Sigmoid colon (tissue), 4 donors: ENCODE measurements at regions not wholly inside any gene's neighbourhood (a gene's known extent, or its start where the extent isn't known, plus 50 kb on each side); places are given as distances from the start of the nearest gene placed in this dataset.

Experiments used
- CTCF ChIP-seq, 4 experiments: fragments of 450-650 bp in 3 of 4; fragments of 200-600 bp in 1 of 4; IDR thresholded peaks; one replicate each; pipeline ENCODE4 v1.5.1; 2016 to 2019; ENCODE audit warnings: antibody characterized with exemption in 4 of 4, mild to moderate bottlenecking in 3 of 4, moderate library complexity in 2 of 4
- EP300 ChIP-seq, 4 donors: sonication (generic); formaldehyde crosslinking; IDR thresholded peaks; one replicate each; pipeline ENCODE4 v1.6.1; 2017; ENCODE audit warnings: antibody characterized with exemption in 4 of 4
- POLR2A ChIP-seq, 2 donors: fragments of 450-650 bp; IDR thresholded peaks; one replicate each; pipeline ENCODE4 v1.6.1; 2016; ENCODE audit warnings: antibody characterized with exemption in 2 of 2, mild to moderate bottlenecking in 2 of 2, moderate library complexity in 2 of 2

- no peak for TF ChIP-seq EP300 (IDR thresholded peaks at IDR 0.05)
- TF ChIP-seq CTCF (IDR thresholded peaks at IDR 0.05), result no peak
- TF ChIP-seq POLR2A (IDR thresholded peaks at IDR 0.05), result no peak
These were observed 101.5 kb upstream of the ARRDC3 start for GRCh38 chr5:91484662-91485061.
